Osteoblast (primary cell): ENCODE measurements at regions not wholly inside any gene's neighbourhood (a gene's known extent, or its start where the extent isn't known, plus 50 kb on each side); places are given as distances from the start of the nearest gene placed in this dataset.
A peak's percentile ranks its signal among the peaks of the same experiment; 100 is the strongest.

Experiments
- DNase-seq: peaks from one replicate; pipeline ENCODE4 v3.0.0; 2011; ENCODE audit warnings: low spot score, mixed read lengths; ENCODE audit not compliant: insufficient read length; ENCODE audit errors: missing footprints
- H2AFZ ChIP-seq: 2 replicates; pipeline ENCODE4 v1.6.0; 2011; ENCODE audit warnings: mild to moderate bottlenecking, low read length
- H3K27ac ChIP-seq: 2 replicates; pipeline ENCODE4 v1.5.1; 2011; ENCODE audit warnings: mild to moderate bottlenecking, low read depth, low read length, moderate library complexity
- H3K27me3 ChIP-seq: 2 replicates; pipeline ENCODE4 v1.6.0; 2012; ENCODE audit warnings: mild to moderate bottlenecking, control low read depth, inconsistent platforms, low read length, moderate library complexity; ENCODE audit not compliant: insufficient read depth
- H3K36me3 ChIP-seq: 2 replicates; pipeline ENCODE4 v1.5.1; 2011; ENCODE audit warnings: mild to moderate bottlenecking, low read length, control low read depth, moderate library complexity; ENCODE audit not compliant: insufficient read depth
- H3K4me1 ChIP-seq: 2 replicates; pipeline ENCODE4 v1.5.1; 2011; ENCODE audit warnings: mild to moderate bottlenecking, low read length, control low read depth, moderate library complexity; ENCODE audit not compliant: insufficient read depth
- H3K4me2 ChIP-seq: 2 replicates; pipeline ENCODE4 v1.6.0; 2011; ENCODE audit warnings: mild to moderate bottlenecking, low read length; ENCODE audit not compliant: insufficient read depth
- H3K4me3 ChIP-seq: fragments of 200-600 bp; sonication (generic); 3 replicates; pipeline ENCODE4 v1.5.1; 2012; ENCODE audit warnings: mild to moderate bottlenecking, low read length, inconsistent platforms; ENCODE audit not compliant: insufficient read depth
- H3K79me2 ChIP-seq: 2 replicates; pipeline ENCODE4 v1.6.0; 2012; ENCODE audit warnings: mild to moderate bottlenecking, low read length, control low read depth, inconsistent platforms; ENCODE audit not compliant: insufficient read depth
- H3K9me3 ChIP-seq: 2 replicates; pipeline ENCODE4 v1.5.1; 2011; ENCODE audit warnings: low read depth, low read length, control low read depth
- H4K20me1 ChIP-seq: 2 replicates; pipeline ENCODE4 v1.6.0; 2012; ENCODE audit warnings: mild to moderate bottlenecking, low read length, control low read depth; ENCODE audit not compliant: insufficient read depth
- CTCF ChIP-seq: IDR thresholded peaks from 2 replicates; pipeline ENCODE4 v1.5.1; 2011; ENCODE audit warnings: mild to moderate bottlenecking, low read depth, low read length, moderate library complexity; ENCODE audit errors: extremely low read depth

GRCh38 chr11:130715085-130715876 lies 201.0 kb downstream of the SNX19 start:
- H3K36me3 ChIP-seq, result no peaks in the 10 kb centered on the region
- H3K27me3 ChIP-seq, result peaks cover 36% of the 10 kb centered on the region
- TF ChIP-seq CTCF, result no peak
- H3K27ac ChIP-seq, result no peak overlapping the region
- H4K20me1 ChIP-seq, result no peaks in the 10 kb centered on the region
- DNase-seq, result no peak
- no peaks in the 10 kb centered on the region for H3K9me3 ChIP-seq
- no peak overlapping the region for H3K4me3 ChIP-seq
- H3K4me2 ChIP-seq, result no peak overlapping the region
- no peak overlapping the region for H2AFZ ChIP-seq
- H3K4me1 ChIP-seq, result peaks cover 12% of the 10 kb centered on the region
- H3K79me2 ChIP-seq, result no peaks in the 10 kb centered on the region

- no peak for TF ChIP-seq CTCF
- no peak for DNase-seq
- Histone ChIP-seq H3K79me2 (no peaks in the 10 kb centered on the region), H3K4me1 (peaks cover 17% of the 10 kb centered on the region), H3K36me3 (no peaks in the 10 kb centered on the region), H2AFZ (no peak overlapping the region), H4K20me1 (no peaks in the 10 kb centered on the region), H3K27ac (no peak overlapping the region), H3K4me2 (no peak overlapping the region), H3K9me3 (no peaks in the 10 kb centered on the region), H3K4me3 (no peak overlapping the region), H3K27me3 (peaks cover 36% of the 10 kb centered on the region)
These were observed 200.4 kb downstream of the SNX19 start for GRCh38 chr11:130715877-130716220.

GRCh38 chr11:130718120-130718519 lies 198.2 kb downstream of the SNX19 start:
- Histone ChIP-seq H3K79me2 (no peaks in the 10 kb centered on the region), H4K20me1 (no peaks in the 10 kb centered on the region), H3K4me2 (no peak overlapping the region), H2AFZ (no peak overlapping the region), H3K4me3 (no peak overlapping the region), H3K27me3 (peaks cover 29% of the 10 kb centered on the region), H3K36me3 (no peaks in the 10 kb centered on the region), H3K9me3 (no peaks in the 10 kb centered on the region), H3K4me1 (peaks cover 23% of the 10 kb centered on the region), H3K27ac (no peak overlapping the region)
- no peak for DNase-seq
- TF ChIP-seq CTCF, result no peak

GRCh38 chr11:130719220-130719915 lies 196.9 kb downstream of the SNX19 start:
- H3K9me3 ChIP-seq, result no peaks in the 10 kb centered on the region
- H3K4me3 ChIP-seq, result no peak overlapping the region
- no peaks in the 10 kb centered on the region for H3K36me3 ChIP-seq
- H3K27ac ChIP-seq, result peak overlapping the region; percentile 76
- H3K79me2 ChIP-seq, result no peaks in the 10 kb centered on the region
- no peaks in the 10 kb centered on the region for H4K20me1 ChIP-seq
- no peak for TF ChIP-seq CTCF
- H3K4me2 ChIP-seq, result peak overlapping the region; percentile 52
- peak; percentile 91 for DNase-seq
- H2AFZ ChIP-seq, result peak overlapping the region; percentile 67
- peaks cover 23% of the 10 kb centered on the region for H3K4me1 ChIP-seq
- H3K27me3 ChIP-seq, result peaks cover 38% of the 10 kb centered on the region
